Trophoblast cell (in vitro differentiated cells and primary cell): ENCODE measurements at regions not wholly inside any gene's neighbourhood (a gene's known extent, or its start where the extent isn't known, plus 50 kb on each side); places are given as distances from the start of the nearest gene placed in this dataset.

Source experiments
- DNase-seq, 2 donors: peaks; one replicate each; pipeline ENCODE4 v3.0.0-alpha.2; 2016
- H2AFZ ChIP-seq: 2 replicates; pipeline ENCODE4 v1.6.1; 2013; ENCODE audit warnings: low read length, moderate library complexity, mild to moderate bottlenecking; ENCODE audit not compliant: insufficient read depth, poor library complexity
- H2AK5ac ChIP-seq: 2 replicates; pipeline ENCODE4 v1.6.1; 2013; ENCODE audit warnings: mild to moderate bottlenecking, low read length
- H2BK120ac ChIP-seq: 2 replicates; pipeline ENCODE4 v1.6.1; 2013; ENCODE audit warnings: low read length, mild to moderate bottlenecking, moderate library complexity; ENCODE audit not compliant: insufficient read depth, poor library complexity
- H2BK12ac ChIP-seq: 2 replicates; pipeline ENCODE4 v1.6.1; 2013; ENCODE audit warnings: mild to moderate bottlenecking, low read length, moderate library complexity
- H2BK5ac ChIP-seq: 2 replicates; pipeline ENCODE4 v1.6.1; 2013; ENCODE audit warnings: low read length, low read depth, moderate library complexity, mild to moderate bottlenecking; ENCODE audit not compliant: poor library complexity
- H3K14ac ChIP-seq: 2 replicates; pipeline ENCODE4 v1.6.1; 2013; ENCODE audit warnings: mild to moderate bottlenecking, low read length
- H3K18ac ChIP-seq: 2 replicates; pipeline ENCODE4 v1.6.1; 2013; ENCODE audit warnings: mild to moderate bottlenecking, low read length
- H3K23ac ChIP-seq: 2 replicates; pipeline ENCODE4 v1.6.1; 2013; ENCODE audit warnings: low read length
- H3K27ac ChIP-seq: 2 replicates; pipeline ENCODE4 v1.5.1; 2013; ENCODE audit warnings: low read depth, mild to moderate bottlenecking, inconsistent platforms, low read length, moderate library complexity
- H3K27me3 ChIP-seq: 2 replicates; pipeline ENCODE4 v1.6.1; 2013; ENCODE audit warnings: inconsistent platforms, mild to moderate bottlenecking, low read length, moderate library complexity; ENCODE audit not compliant: insufficient read depth
- H3K36me3 ChIP-seq, 2 experiments: 1 replicate in 1 of 2; 2 replicates in 1 of 2; pipeline ENCODE4 v1.6.1; 2013; ENCODE audit warnings: low read length in 2 of 2, mild to moderate bottlenecking in 2 of 2, moderate library complexity in 1 of 2; ENCODE audit not compliant: insufficient read depth in 2 of 2, control insufficient read depth in 1 of 2
- H3K4ac ChIP-seq: 2 replicates; pipeline ENCODE4 v1.6.1; 2013; ENCODE audit warnings: low read depth, mild to moderate bottlenecking, low read length, moderate library complexity
- H3K4me1 ChIP-seq, 2 experiments: 1 replicate in 1 of 2; 2 replicates in 1 of 2; pipeline ENCODE4 v1.6.1; 2013; ENCODE audit warnings: low read length in 2 of 2, mild to moderate bottlenecking in 2 of 2, moderate library complexity in 1 of 2; ENCODE audit not compliant: insufficient read depth in 2 of 2, control insufficient read depth in 1 of 2
- H3K4me2 ChIP-seq: 2 replicates; pipeline ENCODE4 v1.6.1; 2013; ENCODE audit warnings: inconsistent platforms, mild to moderate bottlenecking, low read length, moderate library complexity
- H3K4me3 ChIP-seq: 2 replicates; pipeline ENCODE4 v1.5.1; 2013; ENCODE audit warnings: mild to moderate bottlenecking, low read depth, low read length, inconsistent platforms
- H3K79me1 ChIP-seq: one replicate; pipeline ENCODE4 v1.6.1; 2013; ENCODE audit warnings: low read length
- H3K79me2 ChIP-seq: 2 replicates; pipeline ENCODE4 v1.6.1; 2013; ENCODE audit warnings: low read length, mild to moderate bottlenecking; ENCODE audit not compliant: control insufficient read depth, insufficient read depth, poor library complexity
- H3K9ac ChIP-seq: 2 replicates; pipeline ENCODE4 v1.6.1; 2013; ENCODE audit warnings: mild to moderate bottlenecking, low read length
- H3K9me3 ChIP-seq: 2 replicates; pipeline ENCODE4 v1.6.1; 2013; ENCODE audit warnings: low read depth, mild to moderate bottlenecking, control low read depth, inconsistent platforms, low read length; ENCODE audit not compliant: insufficient read depth
- H4K12ac ChIP-seq: 2 replicates; pipeline ENCODE4 v1.6.1; 2013; ENCODE audit warnings: low read depth, mild to moderate bottlenecking, low read length, moderate library complexity
- H4K8ac ChIP-seq: 2 replicates; pipeline ENCODE4 v1.6.1; 2013; ENCODE audit warnings: low read depth, mild to moderate bottlenecking, low read length, moderate library complexity
- H4K91ac ChIP-seq: one replicate; pipeline ENCODE4 v1.6.1; 2013; ENCODE audit warnings: low read depth, mild to moderate bottlenecking, low read length, moderate library complexity
- WGBS: extraction: QIAGEN DNeasy Blood & Tissue Kit; methylation state at CpG from one replicate; pipeline ENCODE4 v1.1.7; 2013; ENCODE audit warnings: missing lambda C conversion rate; ENCODE audit not compliant: insufficient read length, insufficient coverage; ENCODE audit errors: extremely low coverage; 5-methylcytosine and 5-hydroxymethylcytosine counted together

DNA sequence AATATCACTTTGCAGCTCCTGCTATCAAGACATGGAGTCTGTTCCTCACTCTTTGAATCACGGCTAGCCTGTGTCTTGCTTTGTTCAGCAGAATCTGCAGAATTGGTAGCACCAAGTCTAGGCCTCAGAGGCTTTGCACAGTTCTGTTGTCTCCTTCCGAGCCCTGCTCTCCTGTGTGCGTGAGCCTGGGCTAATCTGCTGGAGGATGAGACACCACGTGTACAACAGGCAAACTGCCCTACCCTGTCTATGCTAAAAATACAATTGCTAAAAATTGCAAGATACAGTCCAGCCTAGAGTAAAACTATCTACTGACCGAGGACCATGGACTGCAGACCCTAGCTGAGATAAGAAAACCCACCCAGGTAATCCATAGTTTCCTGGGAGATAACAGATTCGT is 484.7 kb downstream of the NPIPA7 start:
- Histone ChIP-seq H3K79me1 (no peaks in the 10 kb centered on the region), H2BK120ac (no peak overlapping the region), H3K4me3 (no peak overlapping the region), H3K79me2 (no peaks in the 10 kb centered on the region), H2BK5ac (no peak overlapping the region), H3K27ac (no peak overlapping the region), H4K12ac (no peak overlapping the region), H4K8ac (no peak overlapping the region), H3K4me2 (no peak overlapping the region), H2BK12ac (no peak overlapping the region), H3K14ac (no peak overlapping the region), H3K23ac (no peak overlapping the region), H3K36me3 (no peaks in the 10 kb centered on the region), H3K9ac (no peak overlapping the region), H3K4ac (no peak overlapping the region), H2AFZ (no peak overlapping the region), H2AK5ac (no peak overlapping the region), H3K27me3 (no peaks in the 10 kb centered on the region), H3K9me3 (no peaks in the 10 kb centered on the region), H3K4me1 (no peaks in the 10 kb centered on the region), H4K91ac (no peak overlapping the region), H3K18ac (no peak overlapping the region)
- no peak for DNase-seq
- WGBS = no CpG with 5 or more reads among the region's 6 CpGs

GRCh38 chr16:16864536-16864935 is 485.6 kb downstream of the NPIPA7 start:
- Histone ChIP-seq H3K23ac (no peak overlapping the region), H2AFZ (no peak overlapping the region), H3K4ac (no peak overlapping the region), H3K18ac (no peak overlapping the region), H4K8ac (no peak overlapping the region), H2AK5ac (no peak overlapping the region), H2BK12ac (no peak overlapping the region), H3K4me1 (no peaks in the 10 kb centered on the region), H2BK120ac (no peak overlapping the region), H4K91ac (no peak overlapping the region), H3K9me3 (no peaks in the 10 kb centered on the region), H3K4me2 (no peak overlapping the region), H3K4me3 (no peak overlapping the region), H3K36me3 (no peaks in the 10 kb centered on the region), H3K14ac (no peak overlapping the region), H3K27me3 (no peaks in the 10 kb centered on the region), H3K9ac (no peak overlapping the region), H4K12ac (no peak overlapping the region), H2BK5ac (no peak overlapping the region), H3K79me2 (no peaks in the 10 kb centered on the region), H3K27ac (no peak overlapping the region), H3K79me1 (no peaks in the 10 kb centered on the region)
- no CpG with 5 or more reads among the region's 4 CpGs for WGBS
- no peak for DNase-seq

GRCh38 chr16:16865374-16865773 is 486.4 kb downstream of the NPIPA7 start:
- H2BK5ac ChIP-seq = no peak overlapping the region
- no peak overlapping the region for H3K14ac ChIP-seq
- no peak overlapping the region for H2AK5ac ChIP-seq
- no peak overlapping the region for H3K4me2 ChIP-seq
- DNase-seq = no peak
- H2BK120ac ChIP-seq = no peak overlapping the region
- no peaks in the 10 kb centered on the region for H3K36me3 ChIP-seq
- H4K8ac ChIP-seq = no peak overlapping the region
- H3K79me1 ChIP-seq = no peaks in the 10 kb centered on the region
- H2BK12ac ChIP-seq = no peak overlapping the region
- H3K4ac ChIP-seq = no peak overlapping the region
- H3K23ac ChIP-seq = no peak overlapping the region
- no peaks in the 10 kb centered on the region for H3K79me2 ChIP-seq
- H3K9me3 ChIP-seq = no peaks in the 10 kb centered on the region
- H2AFZ ChIP-seq = no peak overlapping the region
- no peak overlapping the region for H4K12ac ChIP-seq
- no peak overlapping the region for H4K91ac ChIP-seq
- no peaks in the 10 kb centered on the region for H3K27me3 ChIP-seq
- no peaks in the 10 kb centered on the region for H3K4me1 ChIP-seq
- H3K27ac ChIP-seq = no peak overlapping the region
- H3K18ac ChIP-seq = no peak overlapping the region
- WGBS = no CpG with 5 or more reads among the region's 3 CpGs
- no peak overlapping the region for H3K9ac ChIP-seq
- no peak overlapping the region for H3K4me3 ChIP-seq

DNA sequence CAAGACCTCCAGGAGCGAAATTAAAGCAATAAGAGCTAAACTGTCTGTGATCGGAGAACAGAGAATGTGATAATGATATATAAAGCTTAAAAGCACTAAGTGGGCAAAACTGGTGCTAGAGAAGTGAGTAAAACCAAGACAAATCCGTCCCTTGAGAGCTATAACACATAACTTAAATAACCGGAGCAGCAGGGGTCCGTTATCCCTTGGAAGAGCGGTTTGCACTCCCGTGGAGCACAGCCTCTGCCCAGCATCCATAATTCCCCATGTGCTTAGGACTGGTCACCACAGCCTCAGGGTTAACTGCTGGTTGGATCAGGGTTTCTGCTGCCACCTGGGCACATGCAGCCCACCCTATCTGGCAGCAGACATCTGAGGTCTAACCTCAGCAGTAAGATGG is 489.0 kb downstream of the NPIPA7 start:
- H3K9ac ChIP-seq = no peak overlapping the region
- no peaks in the 10 kb centered on the region for H3K79me2 ChIP-seq
- H3K27ac ChIP-seq = no peak overlapping the region
- no peak overlapping the region for H4K12ac ChIP-seq
- no peak overlapping the region for H3K18ac ChIP-seq
- H2BK5ac ChIP-seq = no peak overlapping the region
- H3K23ac ChIP-seq = no peak overlapping the region
- no peaks in the 10 kb centered on the region for H3K36me3 ChIP-seq
- no peak overlapping the region for H2AFZ ChIP-seq
- H2AK5ac ChIP-seq = no peak overlapping the region
- no CpG with 5 or more reads among the region's 7 CpGs for WGBS
- no peaks in the 10 kb centered on the region for H3K9me3 ChIP-seq
- H4K8ac ChIP-seq = no peak overlapping the region
- no peak overlapping the region for H4K91ac ChIP-seq
- H3K4me1 ChIP-seq = no peaks in the 10 kb centered on the region
- no peak overlapping the region for H3K14ac ChIP-seq
- no peak overlapping the region for H3K4me3 ChIP-seq
- DNase-seq = no peak
- H3K4me2 ChIP-seq = no peak overlapping the region
- H2BK120ac ChIP-seq = no peak overlapping the region
- H3K27me3 ChIP-seq = no peaks in the 10 kb centered on the region
- H3K4ac ChIP-seq = no peak overlapping the region
- no peak overlapping the region for H2BK12ac ChIP-seq
- no peaks in the 10 kb centered on the region for H3K79me1 ChIP-seq
